GM12891 (cell line): ENCODE measurements at regions not wholly inside any gene's neighbourhood (a gene's known extent, or its start where the extent isn't known, plus 50 kb on each side); places are given as distances from the start of the nearest gene placed in this dataset.

Experiments used
- POLR2A ChIP-seq: IDR thresholded peaks from 2 replicates; pipeline ENCODE4 v1.6.1; 2011; ENCODE audit warnings: low read depth, low read length, control low read depth
- POU2F2 ChIP-seq: IDR thresholded peaks from 2 replicates; pipeline ENCODE4 v1.6.1; 2011; ENCODE audit warnings: low read depth, mild to moderate bottlenecking, control low read depth, low read length, moderate library complexity

GRCh38 chr9:108060175-108060574 is 570.6 kb upstream of the KLF4 start:
- TF ChIP-seq POU2F2 = no peak
- no peak for TF ChIP-seq POLR2A
